Fibroblast of skin of right quadriceps (primary cell): ENCODE measurements at regions not wholly inside any gene's neighbourhood (a gene's known extent, or its start where the extent isn't known, plus 50 kb on each side); places are given as distances from the start of the nearest gene placed in this dataset.

ENCODE experiments used
- DNase-seq: peaks from one replicate; pipeline ENCODE4 v3.0.0-alpha.2; 2013

DNA sequence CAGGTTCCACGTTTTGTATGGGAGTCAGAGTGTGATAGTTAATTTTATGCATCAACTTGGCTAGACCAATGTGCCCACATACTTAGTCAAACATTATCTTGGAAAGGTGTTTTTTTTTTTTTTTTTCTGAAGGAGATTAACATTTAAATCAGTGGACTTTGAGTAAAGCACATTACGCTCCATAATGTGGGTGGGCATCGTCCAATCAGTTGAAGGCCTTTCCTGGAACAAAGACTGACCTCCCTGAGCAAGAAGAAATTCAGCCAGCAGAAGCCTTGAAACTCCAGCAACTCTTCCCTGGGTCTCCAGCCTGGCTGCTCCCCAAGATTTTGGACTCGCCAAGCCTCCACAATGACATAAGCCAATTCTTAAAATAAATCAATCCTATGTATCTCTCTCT, 711.4 kb downstream of the MTRR start:
- no peak for DNase-seq

DNA sequence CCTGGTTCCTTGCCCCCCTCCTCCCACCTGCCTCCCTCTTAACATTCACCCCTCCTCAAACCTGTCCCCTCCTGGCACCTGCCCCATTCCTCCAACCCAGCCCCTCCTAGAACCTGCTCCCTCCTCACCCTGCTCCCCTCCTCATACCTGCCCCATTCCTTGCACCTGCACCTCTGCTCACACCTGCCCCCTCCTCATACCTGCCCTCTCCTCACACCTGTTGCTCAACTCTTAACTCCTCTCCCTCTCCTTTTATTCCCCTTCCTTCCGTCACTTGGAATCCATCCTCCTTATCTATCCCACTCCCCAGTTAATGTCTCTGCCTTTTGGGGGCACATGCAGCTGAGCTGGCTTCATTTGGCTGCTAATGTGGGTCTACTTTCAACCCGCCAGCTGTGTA, 712.1 kb downstream of the MTRR start:
- DNase-seq: no peak

DNA sequence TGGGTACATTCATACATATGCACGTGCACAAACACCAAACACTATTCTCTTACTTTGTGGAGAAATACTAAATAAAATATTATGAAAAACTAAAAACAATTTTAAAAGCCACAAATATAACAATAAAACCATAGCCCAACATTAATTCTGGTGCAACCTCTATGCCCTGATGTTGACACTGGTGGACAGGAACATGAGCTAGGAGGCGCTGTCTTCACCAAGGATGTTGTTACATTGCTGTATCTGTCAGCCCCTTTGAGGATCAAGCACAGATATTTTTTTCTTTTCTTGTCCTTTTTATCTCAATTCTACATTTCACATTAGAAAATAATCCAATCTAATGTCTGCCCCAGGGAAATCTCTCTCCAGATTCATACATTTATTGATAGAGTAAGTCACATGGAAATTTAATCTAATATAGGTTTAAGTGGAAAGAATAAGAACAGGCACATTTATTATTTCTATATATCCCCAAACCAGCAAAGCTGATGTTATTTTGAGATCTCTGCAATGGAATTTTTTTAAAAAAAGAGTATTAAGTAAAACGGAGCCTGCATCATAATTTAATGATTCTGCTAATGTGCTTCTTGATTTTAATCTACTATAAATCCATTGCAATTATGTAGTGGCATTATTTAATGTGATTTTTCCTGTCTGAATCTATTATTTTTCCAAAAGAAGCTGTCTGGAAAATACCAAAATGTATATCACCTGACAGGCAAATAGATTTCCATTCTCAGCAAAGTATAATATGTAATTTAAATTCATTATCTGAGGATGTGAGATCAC, 716.5 kb downstream of the MTRR start:
- no peak for DNase-seq

DNA sequence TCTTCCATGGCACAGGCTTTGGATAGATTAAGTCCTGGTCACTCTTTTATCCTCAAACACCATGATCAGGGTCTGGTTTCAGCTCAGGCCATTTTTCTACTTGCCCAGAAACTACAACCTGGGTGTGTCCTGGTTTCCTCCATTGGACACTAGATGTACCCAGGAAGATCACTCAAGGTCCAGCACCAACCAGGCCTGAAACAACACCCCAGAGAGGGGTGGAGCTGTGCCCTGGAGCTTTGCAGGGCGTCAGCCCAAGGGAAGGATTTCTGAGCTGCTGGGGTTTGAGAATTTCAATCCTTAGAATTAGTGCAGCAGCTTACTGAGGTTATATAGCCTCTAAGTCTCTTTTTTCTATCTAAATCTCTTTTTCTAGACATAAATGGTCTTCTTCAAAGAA, 722.0 kb downstream of the MTRR start:
- DNase-seq: no peak

DNA sequence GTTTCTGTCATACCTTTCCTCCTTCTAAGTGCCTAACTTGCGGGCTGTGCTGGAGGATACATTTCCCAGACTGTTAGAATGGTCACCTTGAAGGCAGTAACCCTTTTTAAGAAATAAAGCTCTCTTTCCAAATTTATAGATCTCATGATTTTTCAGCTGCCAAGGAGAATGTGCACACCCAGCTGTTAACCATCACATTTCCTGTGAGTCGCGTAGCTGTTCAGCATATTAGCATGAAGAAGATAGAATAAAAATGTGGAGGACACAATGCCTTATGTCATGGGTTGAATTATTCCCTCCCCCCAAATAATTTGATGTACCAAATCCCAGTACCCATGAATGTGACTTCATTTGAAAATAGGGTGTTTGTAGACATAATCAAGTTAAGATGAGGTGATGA, 729.4 kb downstream of the MTRR start:
- no peak for DNase-seq

DNA sequence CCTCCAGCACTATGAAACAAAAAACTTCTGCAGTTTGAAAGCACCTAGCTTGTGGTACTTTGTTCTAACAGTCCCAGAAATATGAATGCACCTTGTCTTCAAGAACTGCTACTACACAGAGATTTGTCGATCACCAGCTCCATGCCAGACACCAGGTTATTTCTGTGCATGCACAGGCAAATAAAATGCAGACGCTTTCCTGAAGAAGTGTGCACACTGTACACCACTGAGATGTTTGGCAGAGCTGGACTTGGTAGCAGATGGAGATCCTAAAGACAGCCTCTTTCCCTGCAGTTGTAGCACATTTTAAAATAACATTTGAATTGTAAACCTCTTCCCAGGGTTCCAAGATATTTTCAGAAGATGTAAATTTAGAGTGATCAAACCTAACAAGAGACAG, 730.0 kb downstream of the MTRR start:
- no peak for DNase-seq

DNA sequence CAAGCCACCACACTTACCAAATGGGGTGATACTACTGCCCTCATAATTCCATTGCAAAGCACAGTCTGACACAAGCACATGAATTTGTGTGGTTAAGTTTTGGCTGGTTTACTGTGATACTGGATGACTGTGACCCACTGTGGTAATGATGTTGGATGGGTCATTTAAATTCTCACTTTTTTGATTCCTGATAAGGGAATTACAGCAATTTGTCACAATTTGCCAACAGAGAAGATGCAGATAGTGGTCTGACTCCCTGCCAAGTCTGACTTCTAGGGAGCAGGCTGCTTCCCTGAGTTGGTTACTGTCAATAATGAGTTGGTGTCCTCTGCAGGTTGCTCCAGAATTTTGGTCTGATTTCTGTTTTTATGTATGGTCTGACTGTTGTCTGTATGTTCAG, 731.9 kb downstream of the MTRR start:
- no peak for DNase-seq

DNA sequence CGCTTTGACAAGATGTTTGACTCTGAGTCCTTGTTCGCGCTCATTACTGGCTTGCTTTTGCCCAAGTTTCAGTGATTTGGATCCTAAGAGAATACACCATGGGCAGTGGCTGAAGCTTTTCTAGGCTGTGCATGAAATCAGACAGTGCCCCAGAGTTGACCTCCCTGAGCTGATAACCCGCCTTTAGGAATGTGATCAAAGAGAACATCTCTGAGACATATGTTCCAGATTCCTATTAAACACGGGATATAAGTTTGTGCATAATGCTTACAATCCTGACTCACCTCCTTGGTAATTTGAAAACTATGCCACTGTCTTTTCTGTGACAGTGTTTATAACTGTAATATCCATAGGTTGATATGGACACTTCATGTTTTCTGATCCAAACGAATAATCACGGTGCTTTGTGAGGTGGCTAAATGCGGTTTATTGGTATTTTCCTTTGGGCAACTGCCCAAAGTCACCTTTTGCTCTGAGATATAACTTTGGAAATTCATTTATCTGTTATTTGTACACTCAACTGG, 732.9 kb downstream of the MTRR start:
- DNase-seq: peak; percentile 23

DNA sequence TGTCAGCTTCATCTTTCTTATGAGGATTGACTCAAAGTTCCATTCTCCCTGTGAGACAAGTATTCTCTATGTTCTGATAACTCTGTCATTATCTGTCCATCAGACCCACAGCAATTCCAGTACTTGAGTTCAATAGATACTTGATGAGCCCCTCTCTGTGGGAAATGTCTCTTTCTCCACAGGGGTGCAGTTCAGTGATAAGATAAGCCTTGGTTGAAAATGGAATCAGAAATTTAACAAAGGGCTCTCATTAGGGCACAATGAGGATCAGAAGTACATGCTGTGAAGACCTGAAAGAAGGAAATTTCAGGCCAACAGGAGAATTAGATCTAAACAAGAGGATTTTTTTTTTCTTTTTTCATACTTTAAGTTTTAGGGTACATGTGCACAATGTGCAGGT, 737.3 kb downstream of the MTRR start:
- no peak for DNase-seq

DNA sequence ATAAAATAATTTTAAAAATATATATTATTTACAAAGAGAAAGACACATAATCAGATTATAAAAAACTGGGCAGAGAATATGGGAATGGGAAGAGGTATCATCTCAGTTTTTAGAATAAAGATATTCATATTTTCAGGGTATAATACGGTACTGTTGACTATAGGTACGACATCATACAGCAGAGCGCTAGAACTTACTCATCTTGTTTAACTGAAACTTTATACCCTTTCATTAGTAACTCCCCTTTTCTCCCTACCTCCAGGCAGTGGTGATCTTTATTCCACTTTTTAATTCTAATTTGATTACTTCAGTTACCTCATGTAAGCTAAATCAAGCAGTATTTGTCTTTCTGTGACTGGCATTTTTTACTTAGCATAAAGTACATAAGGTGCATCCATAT, 742.1 kb downstream of the MTRR start:
- no peak for DNase-seq

DNA sequence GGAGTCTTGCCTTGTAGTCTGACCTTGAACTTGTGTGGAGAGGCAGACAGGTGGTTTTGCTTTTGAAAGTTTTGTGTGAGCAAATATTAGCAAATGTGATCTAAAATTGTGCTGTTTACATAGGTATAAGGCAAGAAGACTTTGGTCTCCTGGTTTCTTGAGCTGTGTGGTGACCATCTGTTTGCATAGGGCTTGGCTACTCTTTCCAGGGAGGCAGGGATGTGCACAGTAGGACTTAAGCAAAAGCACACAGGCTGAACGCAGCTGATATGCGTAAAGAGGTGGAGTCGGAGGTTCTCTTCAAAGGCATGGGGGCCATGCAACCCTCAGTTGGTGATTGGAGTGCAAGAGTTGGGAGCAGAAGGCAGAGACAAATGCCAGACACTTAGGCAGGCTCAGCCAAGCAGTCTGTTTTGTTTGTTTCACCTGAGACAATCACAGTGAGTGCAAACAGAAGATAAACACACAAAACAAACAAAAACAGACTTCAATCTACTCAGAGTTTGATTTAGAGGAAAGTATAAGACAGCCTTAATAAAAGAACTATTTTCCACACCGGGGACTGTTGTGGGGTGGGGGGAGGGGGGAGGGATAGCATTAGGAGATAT, 744.2 kb downstream of the MTRR start:
- DNase-seq: no peak

DNA sequence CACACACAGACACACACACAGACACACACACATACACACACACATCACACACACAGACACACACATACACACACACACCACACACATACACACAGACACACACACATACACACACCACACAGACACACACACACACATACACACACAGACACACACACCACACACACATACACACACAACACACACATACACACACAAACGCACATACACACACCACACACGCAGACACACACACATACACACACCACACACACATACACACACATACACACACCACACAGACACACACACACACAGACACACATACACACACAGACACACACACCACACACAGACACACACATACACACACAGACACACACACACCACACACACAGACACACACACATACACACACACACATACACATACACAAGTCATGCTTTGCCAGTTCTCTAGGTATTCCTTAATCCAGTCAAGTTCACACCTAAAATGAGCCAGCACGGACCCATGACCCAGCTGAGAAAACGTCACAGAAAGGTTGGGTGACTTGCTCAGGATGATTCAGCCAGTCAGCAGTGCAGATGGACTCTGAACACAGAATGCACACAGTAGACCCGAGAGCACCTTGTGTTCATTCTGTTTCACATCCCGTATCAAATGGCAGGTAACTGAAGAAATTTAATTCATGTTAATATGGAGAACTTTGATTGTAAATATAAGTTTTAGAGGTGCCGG, 746.4 kb downstream of the MTRR start:
- DNase-seq: no peak

DNA sequence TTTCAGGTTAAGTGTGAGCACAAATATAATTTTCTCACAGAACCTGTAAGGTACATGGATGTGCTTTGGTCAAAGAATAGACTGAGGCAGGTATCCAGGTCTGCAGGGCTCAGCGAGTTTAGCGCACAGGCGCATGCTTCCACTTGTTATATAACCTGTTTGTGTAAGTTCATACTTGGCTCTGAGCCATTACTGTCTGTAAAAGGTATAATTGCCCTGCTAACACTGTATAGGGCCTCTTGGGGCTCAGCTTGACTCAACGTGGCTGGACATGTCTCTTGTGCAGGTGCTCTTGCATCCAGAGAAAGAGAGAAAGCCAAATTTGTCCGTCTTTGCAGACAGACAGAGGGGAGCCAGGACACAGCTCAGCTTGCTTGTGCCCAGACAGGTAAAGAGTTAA, 759.6 kb downstream of the MTRR start:
- DNase-seq: no peak

DNA sequence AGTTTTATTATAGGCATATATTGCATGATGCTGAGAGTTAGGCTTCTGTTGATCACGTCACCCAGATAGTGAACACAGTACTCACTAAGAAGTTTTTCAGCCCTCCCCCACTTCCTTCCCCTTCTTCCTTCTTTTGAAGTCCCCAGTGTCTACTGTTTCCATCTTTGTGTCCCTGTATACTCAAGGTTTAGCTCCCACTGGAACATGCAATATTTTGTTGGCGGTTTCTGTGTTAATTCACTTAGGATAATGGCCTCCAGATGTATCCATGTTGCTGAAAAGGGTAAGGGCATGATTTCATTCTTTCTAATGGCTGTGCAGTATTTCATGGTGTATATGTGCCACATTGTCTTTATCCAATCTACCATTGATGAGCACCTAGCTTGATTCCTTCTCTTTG, 764.3 kb downstream of the MTRR start:
- peak; percentile 58 for DNase-seq

DNA sequence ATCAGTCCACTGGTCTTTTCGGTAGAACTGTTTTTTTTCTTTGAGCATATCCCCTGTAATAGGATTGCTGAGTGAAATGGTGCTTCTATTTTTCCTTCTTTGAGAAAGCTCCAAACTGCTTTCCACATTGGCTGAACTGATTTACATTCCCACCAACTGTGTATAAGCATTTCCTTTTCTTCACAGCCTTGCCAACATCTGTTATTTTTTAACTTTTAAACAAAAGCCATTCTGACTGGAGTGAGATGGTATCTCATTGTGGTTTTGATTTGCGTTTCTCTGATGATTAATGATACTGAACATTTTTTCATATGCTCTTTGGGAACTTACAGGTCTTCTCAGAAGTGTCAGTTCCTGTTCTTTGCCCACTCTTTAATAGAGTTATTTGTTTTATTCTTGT, 764.7 kb downstream of the MTRR start:
- DNase-seq: peak; percentile 79

DNA sequence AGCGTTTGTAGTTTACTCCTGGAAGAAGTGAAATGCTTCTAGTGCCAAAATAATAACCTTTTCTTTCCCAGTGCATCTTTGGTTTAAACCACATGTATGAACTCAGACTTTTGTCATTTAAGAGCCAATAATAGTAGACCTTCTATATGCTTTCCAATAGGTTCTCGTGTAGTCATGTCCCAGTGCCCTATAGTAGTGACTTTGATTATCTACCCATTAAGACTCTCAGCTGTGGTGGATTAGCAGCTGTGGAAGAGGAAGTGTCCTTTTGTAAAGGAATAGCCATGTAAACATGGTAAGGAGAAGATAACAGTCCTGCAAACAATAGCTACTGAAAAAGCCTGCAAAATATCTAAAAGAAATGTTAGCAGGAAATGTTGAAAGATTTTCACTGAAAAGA, 765.3 kb downstream of the MTRR start:
- no peak for DNase-seq

DNA sequence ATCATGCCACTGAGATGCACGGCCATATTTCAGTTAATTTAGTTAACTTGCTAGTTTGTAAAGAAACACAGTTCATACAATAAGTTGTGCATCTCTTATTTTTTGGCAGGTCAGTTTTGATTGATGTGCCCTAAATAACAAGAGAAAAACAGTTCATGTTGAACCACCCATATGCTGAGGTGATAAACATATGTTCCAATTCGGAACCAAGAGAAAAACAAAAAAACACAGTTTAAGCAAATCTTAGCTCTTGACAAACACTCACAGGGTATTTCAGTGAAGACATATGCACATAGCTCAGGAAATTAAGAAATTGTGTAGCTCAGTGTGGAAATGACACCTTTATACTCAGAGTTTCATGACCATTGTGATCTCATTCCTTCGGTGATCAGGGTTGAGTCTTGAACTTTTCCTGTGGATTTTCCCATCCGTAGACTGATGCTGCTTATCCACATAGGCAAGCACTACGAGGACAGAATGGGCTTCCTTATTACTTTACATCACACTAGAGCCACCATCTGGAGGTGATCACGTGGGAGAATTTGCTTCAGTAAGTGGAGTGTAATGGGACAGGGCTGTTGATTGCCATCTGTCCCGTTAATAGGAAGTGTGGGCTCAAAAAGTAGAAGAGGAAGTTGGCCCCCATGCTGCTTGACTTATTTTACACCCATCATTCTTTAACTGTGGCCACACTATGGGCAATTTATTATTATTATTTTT, 773.0 kb downstream of the MTRR start:
- no peak for DNase-seq

DNA sequence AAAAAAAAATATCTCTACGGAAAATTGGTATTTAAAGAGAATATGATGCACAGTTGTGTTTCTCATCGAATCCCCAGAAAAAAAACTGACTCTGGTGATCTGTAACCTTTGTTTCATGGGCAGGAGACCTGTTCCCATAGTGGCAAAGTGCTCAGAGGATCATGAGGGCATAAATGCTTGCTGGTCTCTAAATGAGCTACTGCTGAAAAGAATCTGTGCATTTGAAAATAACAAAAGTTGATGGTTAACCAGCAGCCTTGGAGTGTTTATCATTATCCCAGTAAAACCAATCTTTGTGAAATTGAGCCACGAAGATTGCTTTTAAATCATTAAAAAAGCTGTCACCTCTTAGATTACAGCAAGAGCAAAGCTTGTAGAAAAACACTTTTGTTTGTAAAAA, 775.4 kb downstream of the MTRR start:
- no peak for DNase-seq

DNA sequence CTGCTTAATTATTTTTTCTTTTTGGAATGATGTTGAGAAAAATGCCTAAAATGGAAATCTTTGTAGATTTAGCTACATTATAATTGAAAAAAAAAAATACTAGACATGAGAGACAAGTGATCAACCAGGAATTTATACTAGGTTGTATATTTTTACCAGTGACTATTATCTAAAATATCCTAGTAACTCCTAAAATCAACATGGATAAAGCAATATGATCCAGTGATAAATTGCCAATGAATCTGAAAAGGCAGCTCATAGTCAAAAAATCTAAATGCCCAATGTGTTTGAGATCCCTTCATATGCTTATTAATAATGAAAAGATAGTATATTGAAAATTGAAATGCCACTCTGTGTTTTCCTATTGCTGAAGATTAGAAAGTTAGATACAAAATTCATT, 778.2 kb downstream of the MTRR start:
- DNase-seq: no peak

DNA sequence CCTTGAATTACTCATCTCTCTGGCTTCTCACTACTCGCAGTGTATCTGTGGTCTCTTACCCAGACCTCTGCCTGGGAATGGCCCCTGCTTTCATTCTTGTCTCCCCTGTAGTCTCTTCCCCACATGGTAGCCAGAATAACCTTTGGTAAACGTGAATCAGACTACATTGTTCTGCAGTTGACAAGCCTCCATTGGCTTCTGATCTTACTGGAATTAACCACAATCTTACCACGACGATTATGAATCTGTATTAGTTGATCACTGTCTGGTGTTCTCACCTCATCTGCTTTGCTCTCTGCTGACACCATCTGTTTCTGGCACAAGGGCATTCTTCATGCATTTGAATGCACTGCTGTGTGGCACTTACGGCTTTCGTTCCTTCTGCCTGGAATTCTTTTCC, 781.2 kb downstream of the MTRR start:
- DNase-seq: peak; percentile 50

DNA sequence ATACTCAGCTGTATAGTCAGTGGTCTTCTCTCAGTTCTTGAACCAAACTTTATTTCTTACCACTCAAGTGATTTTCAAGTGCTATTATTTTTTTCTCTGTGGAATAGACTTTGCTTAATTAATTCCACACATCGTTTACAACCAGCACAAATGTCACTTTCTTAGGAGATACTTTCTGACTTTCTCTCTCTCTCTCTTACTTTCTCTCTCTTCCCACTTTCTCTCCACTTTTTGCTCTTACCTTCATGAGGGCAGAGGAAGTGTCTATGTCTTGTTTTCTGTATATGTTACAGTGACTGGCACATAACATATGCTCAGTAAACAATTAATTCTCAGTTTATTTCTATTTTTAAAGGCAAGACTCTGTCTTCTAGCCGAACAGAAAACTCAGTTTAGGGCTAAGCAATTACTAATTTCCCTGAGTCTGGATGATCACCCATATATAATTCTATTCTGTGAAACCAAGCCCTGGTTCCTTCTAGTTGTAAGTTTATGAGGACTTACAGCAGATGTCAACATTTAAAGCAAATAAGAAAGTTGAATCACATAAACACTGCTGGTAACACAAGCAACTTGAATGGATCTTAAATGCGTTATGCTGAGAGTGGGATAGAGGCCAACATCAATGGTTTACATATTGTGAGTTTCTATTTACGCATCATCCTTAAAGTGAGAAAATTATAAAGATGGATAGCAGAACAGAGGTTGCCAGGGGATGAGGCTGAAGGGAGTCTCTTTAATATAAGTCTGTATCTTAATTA, 791.4 kb downstream of the MTRR start:
- no peak for DNase-seq

DNA sequence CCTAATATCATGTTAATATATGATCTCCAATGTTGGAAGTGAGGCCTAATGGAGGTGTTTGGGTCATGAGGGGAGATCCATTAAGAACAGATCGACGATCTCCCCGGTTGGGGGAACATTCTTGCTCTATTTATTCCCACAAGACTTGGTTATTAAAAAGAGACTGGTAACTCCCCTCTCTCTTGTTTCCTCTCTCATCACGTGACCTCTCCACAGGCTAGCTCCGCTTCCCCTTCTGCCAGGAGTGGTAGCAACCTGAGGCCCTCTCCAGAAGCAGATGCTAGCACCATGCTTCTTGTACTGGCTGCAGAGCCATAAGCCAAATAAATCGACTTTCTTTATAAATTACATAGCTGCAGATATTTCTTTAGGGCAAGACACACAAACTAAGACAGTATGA, 794.4 kb downstream of the MTRR start:
- no peak for DNase-seq

DNA sequence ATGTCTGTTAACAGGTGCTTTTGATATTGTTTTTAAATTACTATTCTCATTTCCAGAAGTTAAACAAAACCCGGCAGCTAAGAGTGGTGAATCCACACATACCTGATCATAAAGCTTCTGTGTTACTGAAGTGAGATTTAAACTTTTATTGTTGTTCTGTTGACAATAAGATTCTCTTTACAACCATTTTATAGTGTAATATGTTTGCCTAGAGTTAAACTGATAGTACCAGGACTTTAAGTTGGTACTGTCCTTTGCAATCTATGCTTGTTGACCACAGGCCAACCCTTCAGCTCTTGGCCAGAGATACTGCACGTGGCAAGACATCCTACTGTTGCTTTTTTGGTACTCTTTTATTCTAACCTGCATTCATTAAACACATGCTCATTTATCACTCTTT, 806.2 kb downstream of the MTRR start:
- no peak for DNase-seq
